Naive thymus-derived CD4-positive, alpha-beta T cell (primary cell): ENCODE measurements at regions not wholly inside any gene's neighbourhood (a gene's known extent, or its start where the extent isn't known, plus 50 kb on each side); places are given as distances from the start of the nearest gene placed in this dataset.
A peak's percentile ranks its signal among the peaks of the same experiment; 100 is the strongest.
"Not testable (repeated sequence)": the region's sequence is repeated elsewhere in the genome, so short reads cannot be mapped to it uniquely, and the experiment has no call there.

Experiments
- ATAC-seq: fragments of 150-1000 bp; cut with Tn5 transposase; 2 replicates; pipeline ENCODE4 v1.10.0; 2021; ENCODE audit warnings: mild to moderate bottlenecking, moderate library complexity
- CTCF ChIA-PET: fragments of 350-600 bp; sonication (Branson Sonifier 250); formaldehyde crosslinking; loops from one replicate; lab custom pipeline; 2021; ENCODE audit warnings: antibody characterized with exemption; lab: Charles Lee
- POLR2A ChIA-PET: fragments of 350-600 bp; sonication (Branson Sonifier 250); formaldehyde crosslinking; loops from one replicate; lab custom pipeline; 2021; ENCODE audit warnings: antibody characterized with exemption, inconsistent platforms; lab: Charles Lee
- DNase-seq, 9 donors: peaks; one replicate each; pipeline versions ENCODE4 v3.0.0 to v3.0.0-alpha.2; 2020 to 2022; ENCODE audit warnings: mixed read lengths in 1 of 9
- H3K27ac ChIP-seq: one replicate; pipeline ENCODE4 v1.7.0; 2013; ENCODE audit warnings: mild to moderate bottlenecking, low read depth, low read length, moderate library complexity
- H3K27me3 ChIP-seq, 2 donors: one replicate each; pipeline ENCODE4 v1.7.0; 2013; ENCODE audit warnings: low read length in 2 of 2, mild to moderate bottlenecking in 2 of 2, moderate library complexity in 2 of 2; ENCODE audit not compliant: control insufficient read depth in 2 of 2, insufficient read depth in 2 of 2
- H3K36me3 ChIP-seq, 3 experiments: 1 replicate in 2 of 3; 2 replicates in 1 of 3; pipeline ENCODE4 v1.7.0; 2013; ENCODE audit warnings: low read length in 3 of 3, mild to moderate bottlenecking in 3 of 3, moderate library complexity in 1 of 3; ENCODE audit not compliant: insufficient read depth in 3 of 3, control insufficient read depth in 2 of 3
- H3K4me1 ChIP-seq, 2 donors: one replicate each; pipeline ENCODE4 v1.7.0; 2013; ENCODE audit warnings: low read length in 2 of 2, mild to moderate bottlenecking in 2 of 2, moderate library complexity in 1 of 2; ENCODE audit not compliant: control insufficient read depth in 2 of 2, insufficient read depth in 2 of 2
- H3K4me3 ChIP-seq: 2 replicates; pipeline ENCODE4 v1.7.0; 2013; ENCODE audit warnings: mild to moderate bottlenecking, low read length
- H3K9me3 ChIP-seq, 3 experiments: 1 replicate in 2 of 3; 2 replicates in 1 of 3; pipeline ENCODE4 v1.7.0; 2013; ENCODE audit warnings: low read length in 3 of 3; ENCODE audit not compliant: control insufficient read depth in 2 of 3
- H3K27ac Mint-ChIP-seq, 9 donors: one replicate each; pipeline ENCODE4 v1.8.0; 2020 to 2022; ENCODE audit warnings: mixed read lengths in 9 of 9, mild to moderate bottlenecking in 8 of 9, moderate library complexity in 5 of 9, inconsistent platforms in 2 of 9
- H3K27me3 Mint-ChIP-seq, 5 donors: one replicate each; pipeline ENCODE4 v1.8.0; 2021 to 2022; ENCODE audit warnings: mixed read lengths in 5 of 5, mild to moderate bottlenecking in 1 of 5
- H3K36me3 Mint-ChIP-seq, 5 donors: one replicate each; pipeline ENCODE4 v1.8.0; 2020 to 2022; ENCODE audit warnings: mixed read lengths in 5 of 5, mild to moderate bottlenecking in 3 of 5, inconsistent platforms in 1 of 5
- H3K4me1 Mint-ChIP-seq, 7 donors: one replicate each; pipeline ENCODE4 v1.8.0; 2020 to 2022; ENCODE audit warnings: mixed read lengths in 7 of 7, mild to moderate bottlenecking in 3 of 7, inconsistent platforms in 1 of 7
- H3K4me3 Mint-ChIP-seq, 10 donors: one replicate each; pipeline ENCODE4 v1.8.0; 2020 to 2022; ENCODE audit warnings: mild to moderate bottlenecking in 10 of 10, mixed read lengths in 10 of 10, moderate library complexity in 6 of 10, inconsistent platforms in 2 of 10
- H3K9me3 Mint-ChIP-seq, 11 donors: one replicate each; pipeline ENCODE4 v1.8.0; 2020 to 2022; ENCODE audit warnings: mixed read lengths in 11 of 11, mild to moderate bottlenecking in 4 of 11, inconsistent platforms in 1 of 11, moderate library complexity in 1 of 11
- intact Hi-C, 2 donors: fragments of 100-400 bp; cut with micrococcal nuclease; formaldehyde crosslinking; loops; one replicate each; pipeline ENCODE4 v1.15.1; 2023

GRCh38 chr11:45374130-45374529 is 88.0 kb upstream of the SYT13 start:
- ATAC-seq: no peak
- Mint-ChIP-seq H3K27ac (peak overlapping the region in 6 of 9 donors; percentile 39 to 95 (median 60)), H3K9me3 (no peaks in the 10 kb centered on the region), H3K36me3 (no peaks in the 10 kb centered on the region), H3K4me3 (no peak overlapping the region), H3K27me3 (peaks cover 7 to 23% (median 16%) of the 10 kb centered on the region in 5 donors), H3K4me1 (peaks cover 8 to 27% (median 17%) of the 10 kb centered on the region in 7 donors)
- intact Hi-C loops: no loop called here
- H3K4me1 ChIP-seq: peaks cover 6 to 15% of the 10 kb centered on the region in 2 donors
- no peak overlapping the region for H3K4me3 ChIP-seq
- H3K27me3 ChIP-seq: peaks cover 0 to 6% of the 10 kb centered on the region in 2 donors
- no peak overlapping the region for H3K27ac ChIP-seq
- no peaks in the 10 kb centered on the region for H3K36me3 ChIP-seq
- ChIA-PET POLR2A (no interaction called here), CTCF (interaction anchor here (0.8 kb wide), 1 partner anchor 756 kb away, joined by 3 read pairs; no protein-coding TSS in a partner anchor)
- no peak for DNase-seq
- no peaks in the 10 kb centered on the region for H3K9me3 ChIP-seq

DNA sequence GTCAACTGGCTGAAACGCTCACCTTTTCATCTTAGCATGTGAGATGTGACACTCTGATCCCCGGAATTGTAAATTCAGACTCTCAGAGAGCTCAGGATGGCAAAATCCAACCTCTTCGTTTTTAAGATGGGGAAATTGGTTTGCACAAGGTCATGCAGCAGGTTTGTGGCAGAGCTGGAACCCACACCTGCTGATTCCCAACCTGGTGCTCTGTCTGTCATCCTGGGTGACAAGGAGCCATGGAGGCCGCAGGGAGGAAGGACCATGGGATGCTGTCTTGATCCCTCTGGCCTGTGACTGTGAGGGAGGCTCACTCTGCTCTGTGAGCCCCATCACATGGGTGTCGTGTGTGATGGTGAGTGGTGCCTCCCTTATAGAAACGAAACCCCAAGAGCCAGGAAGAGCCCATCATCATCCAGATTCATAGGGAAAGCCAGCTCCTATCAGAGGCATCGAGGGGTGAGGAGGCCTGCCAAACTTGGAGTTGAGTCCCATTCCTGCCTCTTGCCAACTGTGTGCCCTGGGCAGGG is 87.4 kb upstream of the SYT13 start:
- ChIA-PET CTCF (interaction anchor here (0.8 kb wide), 1 partner anchor 757 kb away, joined by 3 read pairs; no protein-coding TSS in a partner anchor), POLR2A (no interaction called here)
- Mint-ChIP-seq H3K4me1 (peaks cover 8 to 27% (median 17%) of the 10 kb centered on the region in 7 donors), H3K27ac (peak overlapping the region in 2 of 9 donors; percentile 41 to 60), H3K9me3 (no peaks in the 10 kb centered on the region), H3K4me3 (no peak overlapping the region), H3K36me3 (no peaks in the 10 kb centered on the region), H3K27me3 (peaks cover 9 to 26% (median 16%) of the 10 kb centered on the region in 5 donors)
- H3K4me1 ChIP-seq: peaks cover 6 to 15% of the 10 kb centered on the region in 2 donors
- intact Hi-C loops: no loop called here
- ATAC-seq: no peak
- no peaks in the 10 kb centered on the region for H3K36me3 ChIP-seq
- DNase-seq: no peak
- no peak overlapping the region for H3K27ac ChIP-seq
- peaks cover 0 to 6% of the 10 kb centered on the region in 2 donors for H3K27me3 ChIP-seq
- no peak overlapping the region for H3K4me3 ChIP-seq
- no peaks in the 10 kb centered on the region for H3K9me3 ChIP-seq

DNA sequence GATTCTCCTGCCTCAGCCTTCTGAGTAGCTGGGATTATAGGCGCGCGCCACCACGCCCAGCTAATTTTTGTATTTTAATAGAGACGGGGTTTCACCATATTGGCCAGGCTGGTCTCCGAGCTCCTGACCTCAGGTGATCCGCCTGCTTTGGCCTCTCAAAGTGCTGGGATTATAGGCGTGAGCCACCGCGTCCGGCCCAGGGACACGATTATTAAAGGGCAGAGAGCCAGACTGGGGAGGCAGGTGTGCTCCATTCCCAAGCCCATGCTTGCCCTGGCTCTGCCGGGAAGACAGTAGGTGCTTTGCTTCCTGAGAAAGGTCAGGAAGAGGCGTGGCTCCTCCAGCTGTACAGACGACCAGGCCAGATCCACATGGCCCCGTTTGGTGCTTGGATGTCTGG is 86.3 kb upstream of the SYT13 start:
- POLR2A ChIA-PET, H3K27ac ChIP-seq, H3K9me3 ChIP-seq, DNase-seq, H3K9me3 Mint-ChIP-seq, H3K27me3 ChIP-seq, H3K4me3 ChIP-seq, ATAC-seq, intact Hi-C loops, H3K36me3 Mint-ChIP-seq, H3K36me3 ChIP-seq, H3K27ac Mint-ChIP-seq, H3K4me3 Mint-ChIP-seq: not testable (repeated sequence)
- Mint-ChIP-seq H3K4me1 (peaks cover 8 to 27% (median 17%) of the 10 kb centered on the region in 7 donors), H3K27me3 (peaks cover 16 to 33% (median 21%) of the 10 kb centered on the region in 5 donors)
- peaks cover 6 to 15% of the 10 kb centered on the region in 2 donors for H3K4me1 ChIP-seq
- CTCF ChIA-PET: interaction anchor here (0.9 to 1.9 kb wide), 3 partner anchors 262 to 399 kb away, joined by 3 to 5 read pairs (median 3); no protein-coding TSS in a partner anchor

DNA sequence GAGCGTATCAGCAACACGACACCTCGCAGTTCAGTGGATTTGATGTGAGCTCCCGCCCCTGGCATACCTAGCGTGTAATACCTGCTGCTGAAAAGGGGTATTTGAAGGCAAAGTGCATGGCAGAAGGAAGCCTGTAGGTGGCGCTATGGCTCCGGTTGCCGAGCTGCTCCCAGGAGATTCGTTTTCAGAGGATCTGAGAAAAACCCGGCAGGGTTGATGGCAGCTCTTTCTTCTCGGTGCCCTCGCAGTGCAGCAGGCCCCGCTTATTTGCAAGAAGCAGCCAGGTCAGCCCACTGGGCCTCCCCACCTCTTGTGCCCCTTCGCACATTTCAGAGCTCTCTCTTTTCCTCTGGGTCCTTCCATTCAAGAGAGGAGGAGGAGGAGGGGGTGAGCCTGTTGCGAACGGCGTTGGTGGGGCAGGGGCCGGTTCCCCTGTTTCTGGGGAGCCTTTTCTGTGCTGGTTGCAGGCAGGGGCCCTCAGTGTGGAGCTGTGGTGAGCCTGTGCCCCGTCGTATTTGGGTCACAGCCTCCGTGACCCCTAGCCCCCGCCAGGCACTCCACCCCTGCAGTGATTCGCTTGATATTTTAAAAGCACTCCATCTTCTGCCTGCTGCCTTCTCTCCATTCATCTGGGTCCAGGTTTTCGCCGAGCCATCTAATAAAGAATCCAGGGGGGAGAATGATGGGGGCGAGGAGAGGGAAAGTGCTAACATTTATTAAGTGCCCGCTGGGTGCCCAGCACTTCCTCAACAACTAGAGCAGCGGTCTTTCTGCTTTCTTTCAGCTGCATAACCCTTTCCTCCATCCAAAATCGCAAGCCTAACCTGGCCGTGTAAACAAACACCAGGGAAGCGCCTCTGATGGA is 85.3 kb upstream of the SYT13 start:
- peaks cover 8 to 27% (median 17%) of the 10 kb centered on the region in 7 donors for H3K4me1 Mint-ChIP-seq
- CTCF ChIA-PET: interaction anchor here (0.8 to 1.9 kb wide), 8 partner anchors 11 to 400 kb away, joined by 3 to 5 read pairs (median 3); no protein-coding TSS in a partner anchor
- ATAC-seq: peak; percentile 74
- peak overlapping the region in 3 of 9 donors; percentile 3 to 74 (median 38) for H3K27ac Mint-ChIP-seq
- DNase-seq: peak; percentile 18 to 58 (median 39)
- Histone ChIP-seq H3K9me3 (no peaks in the 10 kb centered on the region), H3K36me3 (no peaks in the 10 kb centered on the region), H3K4me3 (no peak overlapping the region), H3K4me1 (peaks cover 6 to 15% of the 10 kb centered on the region in 2 donors), H3K27me3 (peaks cover 0 to 6% of the 10 kb centered on the region in 2 donors), H3K27ac (no peak overlapping the region)
- POLR2A ChIA-PET: no interaction called here
- H3K27me3 Mint-ChIP-seq: peaks cover 16 to 33% (median 21%) of the 10 kb centered on the region in 5 donors
- H3K9me3 Mint-ChIP-seq: no peaks in the 10 kb centered on the region
- H3K36me3 Mint-ChIP-seq: peaks cover 0 to 3% (median 0%) of the 10 kb centered on the region in 5 donors
- intact Hi-C loops: loop anchor here in 1 of 2 donors (1.0 kb wide), 2 partner anchors 284 to 400 kb away; no protein-coding TSS in a partner anchor
- H3K4me3 Mint-ChIP-seq: peak overlapping the region in 7 of 10 donors; percentile 24 to 62 (median 44)

- H3K4me3 Mint-ChIP-seq: no peak overlapping the region
- no peaks in the 10 kb centered on the region for H3K9me3 Mint-ChIP-seq
- peaks cover 0 to 4% (median 0%) of the 10 kb centered on the region in 5 donors for H3K36me3 Mint-ChIP-seq
- CTCF ChIA-PET: no interaction called here
- intact Hi-C loops: no loop called here
- H3K4me1 Mint-ChIP-seq: peaks cover 3 to 16% (median 7%) of the 10 kb centered on the region in 7 donors
- Histone ChIP-seq H3K27me3 (peaks cover 0 to 6% of the 10 kb centered on the region in 2 donors), H3K4me3 (no peak overlapping the region), H3K9me3 (no peaks in the 10 kb centered on the region), H3K27ac (no peak overlapping the region), H3K4me1 (peaks cover 1 to 4% of the 10 kb centered on the region in 2 donors), H3K36me3 (no peaks in the 10 kb centered on the region)
- ATAC-seq (no peak), DNase-seq (no peak)
- POLR2A ChIA-PET: no interaction called here
- H3K27ac Mint-ChIP-seq: no peak overlapping the region
- H3K27me3 Mint-ChIP-seq: peaks cover 16 to 45% (median 30%) of the 10 kb centered on the region in 5 donors
Observed at GRCh38 chr11:45369313-45369712, 83.2 kb upstream of the SYT13 start.

DNA sequence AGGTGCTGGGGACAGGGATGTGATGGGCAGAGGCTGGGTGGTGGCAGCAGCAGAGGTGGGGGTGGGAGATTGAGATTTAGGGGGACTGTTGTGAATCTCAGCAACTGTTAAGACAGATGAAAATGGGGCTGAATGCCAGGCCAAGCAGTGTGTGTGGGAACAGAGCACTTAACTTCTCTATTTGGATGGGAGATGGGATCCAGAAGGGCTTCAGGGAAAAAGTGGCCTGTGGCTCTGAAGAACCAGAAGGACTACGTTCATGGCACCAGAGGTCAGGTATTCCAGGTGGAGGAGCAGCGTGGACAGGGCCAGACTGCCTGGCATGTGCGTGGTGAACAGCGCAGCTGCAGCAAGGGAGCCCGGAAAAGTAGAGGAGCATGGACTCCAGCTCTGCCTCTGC is 82.6 kb upstream of the SYT13 start:
- Histone ChIP-seq H3K36me3 (no peaks in the 10 kb centered on the region), H3K4me1 (peaks cover 0 to 4% of the 10 kb centered on the region in 2 donors), H3K9me3 (no peaks in the 10 kb centered on the region), H3K27me3 (peaks cover 0 to 6% of the 10 kb centered on the region in 2 donors), H3K27ac (no peak overlapping the region), H3K4me3 (no peak overlapping the region)
- Mint-ChIP-seq H3K36me3 (peaks cover 0 to 4% (median 0%) of the 10 kb centered on the region in 5 donors), H3K4me1 (peaks cover 3 to 10% (median 5%) of the 10 kb centered on the region in 7 donors), H3K27me3 (peaks cover 16 to 45% (median 30%) of the 10 kb centered on the region in 5 donors), H3K9me3 (no peaks in the 10 kb centered on the region), H3K4me3 (no peak overlapping the region), H3K27ac (no peak overlapping the region)
- intact Hi-C loops: no loop called here
- ATAC-seq (no peak), DNase-seq (no peak)
- ChIA-PET CTCF (no interaction called here), POLR2A (no interaction called here)
